ENCODE measurements at regions not wholly inside any gene's neighbourhood (a gene's known extent, or its start where the extent isn't known, plus 50 kb on each side); places are given as distances from the start of the nearest gene placed in this dataset.

- no TSS peak for BruUV-seq (replicated peaks)
- Histone ChIP-seq H4K20me1 (ENCODE audit: insufficient read depth) (no peaks in the 10 kb centered on the region), H3K4me3 (no peak overlapping the region), H3K36me3 (ENCODE audit: low read depth) (no peaks in the 10 kb centered on the region), H3K4me1 (replicated peaks; ENCODE audit: insufficient read depth) (no peaks in the 10 kb centered on the region; the same call in 1 of the 2 replicates), H3F3A (ENCODE audit: insufficient read depth, low read depth) (no peaks in the 10 kb centered on the region), H2AFZ (no peak overlapping the region), H3K9me2 (ENCODE audit: insufficient read depth) (no peaks in the 10 kb centered on the region), H3K79me2 (ENCODE audit: low read depth) (no peaks in the 10 kb centered on the region), H3K27me3 (ENCODE audit: insufficient read depth, low read depth) (peaks cover 6% of the 10 kb centered on the region; the same call in 1 of the 2 replicates), H3K9me3 (ENCODE audit: insufficient read depth, low read depth) (no peaks in the 10 kb centered on the region), H3K4me2 (no peak overlapping the region), H3K27ac (no peak overlapping the region)
- intact Hi-C loops (cut with micrococcal nuclease; ENCODE audit: unreplicated experiment), result loop anchor here (10.0 kb wide), 1 partner anchor 132 kb away; no protein-coding TSS in a partner anchor
- CTCF ChIA-PET, result no interaction called here
- no peak for TF ChIP-seq CTCF (conservative IDR thresholded peaks at IDR 0.05)
- TF ChIP-seq EZH2 (IDR thresholded peaks at IDR 0.05; ENCODE audit: low read depth), result no peak
- POLR2A ChIA-PET (ENCODE audit: unreplicated experiment), result interaction anchor here (0.5 to 0.8 kb wide), 2 partner anchors 270 to 1873 kb away, joined by 4 to 7 read pairs; no protein-coding TSS in a partner anchor
- DNase-seq, result peak; percentile 52 to 68
Observed at GRCh38 chr5:61673007-61673735, 341.1 kb downstream of the ZSWIM6 start.

GRCh38 chr5:61674378-61674777, 342.3 kb downstream of the ZSWIM6 start:
- Histone ChIP-seq H3K4me3 (no peak overlapping the region), H3K27ac (no peak overlapping the region), H3F3A (ENCODE audit: insufficient read depth, low read depth) (no peaks in the 10 kb centered on the region), H3K9me3 (ENCODE audit: insufficient read depth, low read depth) (no peaks in the 10 kb centered on the region), H3K4me2 (no peak overlapping the region), H2AFZ (no peak overlapping the region), H3K36me3 (ENCODE audit: low read depth) (no peaks in the 10 kb centered on the region), H3K4me1 (replicated peaks; ENCODE audit: insufficient read depth) (no peaks in the 10 kb centered on the region; the same call in 1 of the 2 replicates), H4K20me1 (ENCODE audit: insufficient read depth) (no peaks in the 10 kb centered on the region), H3K79me2 (ENCODE audit: low read depth) (no peaks in the 10 kb centered on the region), H3K27me3 (ENCODE audit: insufficient read depth, low read depth) (no peaks in the 10 kb centered on the region), H3K9me2 (ENCODE audit: insufficient read depth) (no peaks in the 10 kb centered on the region)
- DNase-seq, result no peak
- intact Hi-C loops (cut with micrococcal nuclease; ENCODE audit: unreplicated experiment), result loop anchor here (10.0 kb wide), 1 partner anchor 130 kb away; no protein-coding TSS in a partner anchor
- ChIA-PET POLR2A (ENCODE audit: unreplicated experiment) (no interaction called here), CTCF (interaction anchor here (0.6 kb wide), 2 partner anchors 266 to 1852 kb away, joined by 4 to 5 read pairs; no protein-coding TSS in a partner anchor)
- BruUV-seq (replicated peaks), result no TSS peak
- TF ChIP-seq CTCF (conservative IDR thresholded peaks at IDR 0.05) (no peak), EZH2 (IDR thresholded peaks at IDR 0.05; ENCODE audit: low read depth) (no peak)

- DNase-seq, result no peak
- Histone ChIP-seq H3K36me3 (ENCODE audit: low read depth) (no peaks in the 10 kb centered on the region), H3F3A (ENCODE audit: insufficient read depth, low read depth) (no peaks in the 10 kb centered on the region), H3K4me3 (no peak overlapping the region), H4K20me1 (ENCODE audit: insufficient read depth) (no peaks in the 10 kb centered on the region), H3K79me2 (ENCODE audit: low read depth) (no peaks in the 10 kb centered on the region), H3K4me2 (no peak overlapping the region), H3K4me1 (replicated peaks; ENCODE audit: insufficient read depth) (no peaks in the 10 kb centered on the region; the same call in 1 of the 2 replicates), H3K9me2 (ENCODE audit: insufficient read depth) (no peaks in the 10 kb centered on the region), H3K9me3 (ENCODE audit: insufficient read depth, low read depth) (no peaks in the 10 kb centered on the region), H3K27me3 (ENCODE audit: insufficient read depth, low read depth) (no peaks in the 10 kb centered on the region), H3K27ac (no peak overlapping the region), H2AFZ (no peak overlapping the region)
- intact Hi-C loops (cut with micrococcal nuclease; ENCODE audit: unreplicated experiment), result loop anchor here (10.0 kb wide), 1 partner anchor 130 kb away; no protein-coding TSS in a partner anchor
- BruUV-seq (replicated peaks), result no TSS peak
- POLR2A ChIA-PET (ENCODE audit: unreplicated experiment), result no interaction called here
- CTCF ChIA-PET, result no interaction called here
- TF ChIP-seq CTCF (conservative IDR thresholded peaks at IDR 0.05) (no peak), EZH2 (IDR thresholded peaks at IDR 0.05; ENCODE audit: low read depth) (no peak)
Observed at GRCh38 chr5:61675015-61675692, 343.1 kb downstream of the ZSWIM6 start.
